Right atrium auricular region (tissue), 2 donors: ENCODE measurements at regions not wholly inside any gene's neighbourhood (a gene's known extent, or its start where the extent isn't known, plus 50 kb on each side); places are given as distances from the start of the nearest gene placed in this dataset.
"Not testable (repeated sequence)": the region's sequence is repeated elsewhere in the genome, so short reads cannot be mapped to it uniquely, and the experiment has no call there.

Experiments used
- DNase-seq: peaks from one replicate; pipeline ENCODE4 v3.0.0-alpha.2; 2019; ENCODE audit warnings: low spot score
- H3K27ac ChIP-seq, 2 donors: fragments of 200-600 bp; sonication (generic); 1 replicate in 1 of 2; 2 replicates in 1 of 2; pipeline ENCODE4 v1.5.1; 2016 to 2019
- H3K27me3 ChIP-seq, 2 donors: fragments of 200-600 bp; sonication (generic); one replicate each; pipeline versions ENCODE4 v1.5.1 to v1.6.0; 2017 to 2019
- H3K36me3 ChIP-seq: fragments of 200-600 bp; sonication (generic); one replicate; pipeline ENCODE4 v1.5.1; 2016
- H3K4me1 ChIP-seq, 2 donors: fragments of 200-600 bp; sonication (generic); one replicate each; pipeline versions ENCODE4 v1.5.1 to v1.6.0; 2017 to 2019
- H3K4me3 ChIP-seq, 2 donors: fragments of 200-600 bp; sonication (generic); 1 replicate in 1 of 2; 2 replicates in 1 of 2; pipeline ENCODE4 v1.5.1; 2017 to 2019; ENCODE audit warnings: mild to moderate bottlenecking in 1 of 2, moderate library complexity in 1 of 2
- H3K9me3 ChIP-seq, 2 donors: fragments of 200-600 bp; sonication (generic); one replicate each; pipeline ENCODE4 v1.5.1; 2019
- CTCF ChIP-seq, 2 donors: fragments of 200-600 bp; sonication (generic); IDR thresholded peaks; one replicate each; pipeline ENCODE4 v1.5.1; 2019; ENCODE audit warnings: antibody characterized with exemption in 2 of 2

GRCh38 chr11:97756571-97757335 lies 1264.0 kb upstream of the CNTN5 start:
- Histone ChIP-seq H3K27me3 (no peaks in the 10 kb centered on the region), H3K9me3 (no peaks in the 10 kb centered on the region), H3K4me3 (no peak overlapping the region), H3K36me3 (no peaks in the 10 kb centered on the region), H3K4me1 (no peaks in the 10 kb centered on the region), H3K27ac (no peak overlapping the region)
- DNase-seq = no peak
- TF ChIP-seq CTCF (IDR thresholded peaks at IDR 0.05) = no peak

- TF ChIP-seq CTCF (IDR thresholded peaks at IDR 0.05) = no peak
- Histone ChIP-seq H3K9me3 (no peaks in the 10 kb centered on the region), H3K27me3 (no peaks in the 10 kb centered on the region), H3K36me3 (no peaks in the 10 kb centered on the region), H3K27ac (no peak overlapping the region), H3K4me3 (no peak overlapping the region), H3K4me1 (no peaks in the 10 kb centered on the region)
- no peak for DNase-seq
These were observed 1259.6 kb upstream of the CNTN5 start for GRCh38 chr11:97761175-97761574.

GRCh38 chr11:97764193-97764592 lies 1256.6 kb upstream of the CNTN5 start:
- no peak overlapping the region for H3K27ac ChIP-seq
- no peaks in the 10 kb centered on the region for H3K27me3 ChIP-seq
- DNase-seq = no peak
- no peak overlapping the region for H3K4me3 ChIP-seq
- no peaks in the 10 kb centered on the region for H3K36me3 ChIP-seq
- no peak for TF ChIP-seq CTCF (IDR thresholded peaks at IDR 0.05)
- H3K9me3 ChIP-seq = no peaks in the 10 kb centered on the region
- no peaks in the 10 kb centered on the region for H3K4me1 ChIP-seq

GRCh38 chr11:97764605-97765004 lies 1256.1 kb upstream of the CNTN5 start:
- no peak overlapping the region for H3K27ac ChIP-seq
- no peak overlapping the region for H3K4me3 ChIP-seq
- H3K27me3 ChIP-seq = no peaks in the 10 kb centered on the region
- H3K36me3 ChIP-seq = no peaks in the 10 kb centered on the region
- no peaks in the 10 kb centered on the region for H3K9me3 ChIP-seq
- no peak for TF ChIP-seq CTCF (IDR thresholded peaks at IDR 0.05)
- DNase-seq = no peak
- H3K4me1 ChIP-seq = no peaks in the 10 kb centered on the region

GRCh38 chr11:97770570-97770969 lies 1250.2 kb upstream of the CNTN5 start:
- Histone ChIP-seq H3K4me1 (peaks cover 0 to 4% of the 10 kb centered on the region in 2 donors), H3K9me3 (no peaks in the 10 kb centered on the region), H3K27me3 (no peaks in the 10 kb centered on the region), H3K36me3 (no peaks in the 10 kb centered on the region), H3K27ac (no peak overlapping the region), H3K4me3 (no peak overlapping the region)
- no peak for TF ChIP-seq CTCF (IDR thresholded peaks at IDR 0.05)
- no peak for DNase-seq

GRCh38 chr11:97772705-97773104 lies 1248.0 kb upstream of the CNTN5 start:
- DNase-seq = no peak
- TF ChIP-seq CTCF (IDR thresholded peaks at IDR 0.05) = no peak
- Histone ChIP-seq H3K27me3 (no peaks in the 10 kb centered on the region), H3K4me3 (no peak overlapping the region), H3K36me3 (no peaks in the 10 kb centered on the region), H3K4me1 (peaks cover 0 to 4% of the 10 kb centered on the region in 2 donors), H3K27ac (no peak overlapping the region), H3K9me3 (no peaks in the 10 kb centered on the region)

- not testable (repeated sequence) for H3K27me3 ChIP-seq, H3K4me1 ChIP-seq, H3K27ac ChIP-seq, H3K36me3 ChIP-seq, H3K4me3 ChIP-seq, DNase-seq
- H3K9me3 ChIP-seq = peaks cover 0 to 11% of the 10 kb centered on the region in 2 donors
These were observed 1236.4 kb upstream of the CNTN5 start for GRCh38 chr11:97784388-97784787.
